ENCODE measurements at regions not wholly inside any gene's neighbourhood (a gene's known extent, or its start where the extent isn't known, plus 50 kb on each side); places are given as distances from the start of the nearest gene placed in this dataset.

DNA sequence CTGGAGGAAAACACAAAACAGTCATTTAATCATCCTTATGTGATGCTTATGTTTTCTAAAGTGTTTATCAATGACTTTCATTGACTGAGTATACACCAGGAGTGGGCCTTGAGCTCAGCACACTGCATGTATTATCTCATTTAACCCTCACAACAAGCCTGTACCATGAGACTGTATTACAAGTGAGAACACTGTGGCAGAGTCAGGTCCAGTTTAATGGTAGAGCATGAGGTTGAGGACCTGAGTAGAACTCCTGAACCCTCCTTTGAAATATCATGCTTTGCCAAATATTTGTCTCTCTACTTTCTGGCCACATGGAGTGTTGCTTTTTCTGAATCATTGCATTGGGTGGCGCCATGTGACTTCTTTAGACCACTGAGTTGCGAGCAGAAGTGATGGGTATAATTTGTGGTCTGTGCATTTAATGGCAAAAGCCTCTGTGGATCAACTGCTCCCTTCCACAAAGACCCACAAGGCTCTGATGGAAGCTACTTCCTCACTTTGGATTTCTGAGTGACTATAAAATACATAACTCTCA, 65.0 kb upstream of the SIRPG start:
- in situ Hi-C loops (cut with MboI; ENCODE audit: low sequenced_read_pairs): no loop called here

DNA sequence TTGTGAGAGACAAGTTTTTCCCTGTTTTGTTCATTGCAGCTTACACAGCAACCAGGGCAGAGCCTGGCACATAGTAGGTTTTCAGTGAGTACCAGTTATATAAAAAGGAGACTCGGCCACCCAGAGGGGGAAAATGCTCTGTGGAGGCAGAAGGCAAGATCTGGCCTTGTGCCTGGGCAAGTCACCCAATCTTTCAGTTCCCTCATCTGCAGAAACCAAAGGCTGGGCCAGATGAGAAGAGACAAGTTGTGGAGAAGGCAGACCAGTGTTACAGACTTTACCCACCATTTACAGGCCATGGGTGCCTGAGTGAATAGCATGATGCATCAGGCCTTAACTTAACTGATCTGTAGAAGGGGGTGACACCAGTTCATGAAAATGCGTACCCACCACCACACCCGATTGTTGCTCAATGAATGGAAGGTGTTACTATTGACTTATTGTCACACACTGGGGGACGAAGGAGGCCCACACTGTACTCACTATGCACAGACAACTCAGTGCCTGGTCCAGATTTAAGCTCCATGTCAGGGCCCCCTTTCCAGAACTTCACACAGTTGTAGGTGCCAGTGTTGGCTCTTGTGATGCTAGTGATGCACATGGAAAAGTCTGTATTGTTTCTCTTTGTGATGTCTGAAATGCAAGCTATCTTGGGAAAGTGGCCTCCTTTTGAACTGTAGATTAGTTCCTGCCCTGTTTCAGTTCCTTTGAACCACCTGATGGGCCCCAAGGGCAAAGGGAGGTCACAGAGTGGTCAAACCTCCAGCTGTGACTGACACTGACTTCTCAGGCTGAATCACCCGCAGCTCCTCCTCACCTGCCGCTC, 64.3 kb upstream of the SIRPG start:
- in situ Hi-C loops (cut with MboI; ENCODE audit: low sequenced_read_pairs): no loop called here

DNA sequence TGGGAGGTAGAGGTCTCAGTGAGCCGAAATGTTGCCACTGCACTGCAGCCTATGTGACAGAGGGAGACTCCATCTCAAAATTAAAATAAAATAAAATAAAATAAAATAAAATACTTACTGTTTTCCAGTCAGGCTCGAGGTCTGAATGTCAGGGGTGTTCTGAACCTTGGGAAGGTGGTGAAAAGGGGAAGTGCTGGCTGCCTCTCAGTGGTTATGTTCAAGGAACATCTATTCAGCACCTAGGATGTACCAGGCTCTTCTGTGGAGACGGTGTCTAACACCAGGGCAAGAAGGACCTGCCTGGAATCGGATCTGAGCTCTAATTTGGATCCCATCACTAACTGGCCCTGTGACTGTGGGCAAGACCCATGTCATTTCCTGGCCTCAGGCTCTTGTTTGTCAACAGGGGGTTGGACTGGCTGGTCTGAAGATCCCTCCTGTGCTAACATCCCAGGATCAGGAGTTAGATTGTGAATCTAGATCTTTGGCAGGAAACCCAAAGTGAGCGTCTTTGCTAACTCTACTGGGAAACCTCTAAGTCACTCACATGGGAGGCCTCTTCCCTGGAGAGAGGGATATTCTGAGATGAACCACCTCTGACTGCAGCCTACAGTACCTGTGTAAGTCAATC, 63.4 kb upstream of the SIRPG start:
- in situ Hi-C loops (cut with MboI; ENCODE audit: low sequenced_read_pairs): no loop called here

DNA sequence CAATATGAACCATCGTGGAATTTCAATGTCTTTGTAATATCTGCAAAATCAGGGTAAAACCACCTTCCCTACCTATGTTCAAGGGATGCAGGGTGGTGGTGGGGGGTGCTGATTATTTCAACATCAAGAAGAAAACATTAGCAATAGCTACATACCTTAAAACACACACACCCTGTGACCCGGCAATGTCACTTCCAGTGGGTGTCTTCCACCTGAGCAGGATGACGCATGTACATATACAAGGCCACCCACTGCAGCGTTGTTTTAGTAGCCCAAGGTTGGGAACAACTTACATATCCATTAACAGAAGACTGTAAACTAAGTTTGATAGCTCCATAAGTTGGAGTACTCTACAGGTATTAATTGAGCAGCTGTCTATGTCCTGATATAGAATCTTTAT, 62.6 kb upstream of the SIRPG start:
- in situ Hi-C loops (cut with MboI; ENCODE audit: low sequenced_read_pairs): no loop called here

DNA sequence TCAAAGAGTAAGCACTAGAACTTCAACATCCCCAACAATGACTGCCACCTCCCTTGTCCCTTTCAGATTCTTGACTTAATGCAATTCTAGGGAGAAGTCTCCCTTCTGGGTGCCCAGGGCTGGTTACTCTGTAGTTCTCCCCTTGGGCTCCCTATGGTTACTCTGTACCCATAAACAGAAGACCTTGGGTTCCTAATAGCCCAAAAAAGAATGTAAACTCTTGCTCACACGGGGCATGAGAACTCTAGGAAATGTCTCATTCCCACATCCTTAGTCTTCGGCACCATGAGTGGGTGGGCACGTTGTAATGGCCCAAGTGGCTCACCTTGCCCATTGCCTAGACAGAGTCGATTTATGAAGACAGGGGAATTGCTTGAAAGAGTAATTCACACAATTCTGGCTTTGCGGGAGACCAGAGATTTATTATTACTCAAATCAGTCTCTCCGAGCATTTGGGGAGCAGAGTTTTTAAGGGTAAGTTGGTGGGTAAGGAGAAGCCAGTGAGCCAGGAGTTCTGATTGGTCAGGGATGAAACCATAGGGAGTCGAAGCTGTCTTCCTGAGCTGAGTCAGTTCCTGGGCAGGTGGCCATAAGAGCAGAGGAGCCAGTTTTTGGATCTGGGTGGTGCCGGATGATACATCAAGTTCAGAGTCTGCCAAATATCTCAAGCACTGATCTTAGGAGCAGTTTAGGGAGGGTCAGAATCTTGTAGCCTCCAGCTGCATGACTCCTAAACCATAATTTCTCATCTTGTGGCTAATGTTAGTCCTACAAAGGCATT, 61.2 kb upstream of the SIRPG start:
- in situ Hi-C loops (cut with MboI; ENCODE audit: low sequenced_read_pairs): no loop called here

DNA sequence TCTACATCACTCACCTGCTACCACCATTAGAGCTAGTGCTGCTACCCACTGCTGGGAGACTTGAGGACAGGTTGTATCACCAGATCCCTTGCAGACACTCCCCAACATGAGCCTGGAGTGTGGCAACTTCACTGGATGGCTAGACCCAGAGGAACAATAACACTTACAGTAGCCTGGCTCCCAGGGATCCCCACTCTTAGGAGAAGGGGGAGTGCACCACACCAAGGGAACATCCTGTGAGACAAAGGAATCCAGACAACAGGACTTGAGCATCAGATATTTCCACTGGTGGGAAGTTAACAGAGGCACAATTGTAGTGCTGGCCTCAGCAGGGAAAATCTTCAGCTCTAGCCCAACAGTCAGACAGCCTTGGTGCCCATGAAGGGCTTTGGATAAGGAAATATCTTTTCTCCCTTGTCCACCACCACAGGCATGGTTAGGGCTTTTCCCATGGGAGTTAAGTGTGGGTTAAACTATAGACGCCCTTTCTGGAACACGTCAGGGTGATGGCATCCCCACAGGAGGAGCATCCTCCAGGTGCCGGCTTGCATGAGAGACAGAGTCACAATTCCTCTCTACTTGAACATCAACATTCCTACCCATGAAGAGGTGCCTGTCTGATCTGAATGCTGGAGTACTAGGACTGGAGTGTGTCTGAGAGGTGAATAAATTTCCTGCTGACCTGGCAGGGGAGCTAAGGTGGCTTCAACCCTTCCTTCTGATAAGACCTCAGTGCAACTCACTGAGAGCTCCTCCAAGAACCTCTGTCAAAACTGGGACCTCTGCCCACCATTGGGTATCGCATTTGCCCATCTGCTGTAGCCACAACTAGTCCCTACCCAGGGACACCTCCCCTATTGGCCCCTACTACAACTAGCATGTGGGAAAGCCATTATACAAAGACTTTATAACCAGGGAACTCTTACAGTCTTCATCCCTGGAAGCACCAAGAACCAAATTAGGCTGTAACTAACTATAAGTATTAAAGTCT, 55.4 kb upstream of the SIRPG start:
- in situ Hi-C loops (cut with MboI; ENCODE audit: low sequenced_read_pairs): no loop called here

DNA sequence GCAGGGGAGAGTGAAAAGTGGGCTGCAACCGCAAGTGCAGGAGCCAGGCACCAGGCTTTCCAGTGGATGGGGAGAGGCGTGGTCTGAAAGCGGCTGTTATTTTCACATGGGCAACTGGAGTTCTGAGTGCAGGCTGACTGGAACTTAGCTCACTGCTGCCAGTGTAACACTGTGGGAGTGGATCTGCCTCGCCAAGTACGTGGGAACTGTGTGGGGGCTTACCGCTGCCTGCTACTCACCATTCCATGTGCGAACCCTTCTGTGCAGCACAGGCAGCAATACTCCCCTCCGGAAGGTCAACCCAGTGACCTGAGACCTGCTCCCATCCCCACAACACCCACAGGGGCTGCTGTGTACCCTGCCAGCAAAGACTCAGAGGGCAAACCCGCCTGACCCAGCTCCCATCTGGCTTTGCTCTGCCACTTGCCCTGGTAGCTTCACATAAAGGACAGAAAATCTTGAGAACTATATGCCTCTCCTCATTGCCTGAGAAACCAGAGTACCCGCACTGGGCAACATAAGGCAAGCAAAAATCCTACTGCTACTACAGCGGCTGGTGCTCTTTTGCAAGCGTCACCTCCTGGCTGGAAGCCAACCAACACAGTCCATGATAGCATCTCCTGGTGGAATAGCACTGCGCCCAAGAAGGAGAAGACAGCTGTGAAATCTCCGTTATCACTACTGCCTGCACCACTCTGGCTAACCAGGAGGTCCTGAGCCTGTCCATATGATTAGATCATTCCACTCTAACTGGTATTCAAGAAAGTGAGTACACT, 54.4 kb upstream of the SIRPG start:
- in situ Hi-C loops (cut with MboI; ENCODE audit: low sequenced_read_pairs): no loop called here

DNA sequence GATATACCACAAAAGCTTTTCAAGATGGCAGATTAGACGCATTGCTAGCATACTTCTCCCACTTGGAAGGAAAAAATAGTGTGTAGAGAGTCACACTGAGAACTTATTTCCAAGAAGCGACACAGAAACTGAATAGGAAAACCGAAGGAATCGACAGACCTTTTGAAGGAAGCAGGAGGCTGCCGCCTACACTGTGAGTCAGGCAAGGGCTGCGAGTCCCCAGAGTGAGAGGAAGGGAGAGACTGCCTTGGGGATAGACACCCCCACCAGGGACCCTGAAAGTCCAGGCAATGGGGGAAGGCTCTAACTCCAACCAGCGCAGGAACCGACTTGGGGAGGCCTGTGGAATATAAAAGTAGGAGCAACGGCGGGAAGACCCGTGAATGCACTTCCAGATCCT, 53.7 kb upstream of the SIRPG start:
- in situ Hi-C loops (cut with MboI; ENCODE audit: low sequenced_read_pairs): no loop called here

DNA sequence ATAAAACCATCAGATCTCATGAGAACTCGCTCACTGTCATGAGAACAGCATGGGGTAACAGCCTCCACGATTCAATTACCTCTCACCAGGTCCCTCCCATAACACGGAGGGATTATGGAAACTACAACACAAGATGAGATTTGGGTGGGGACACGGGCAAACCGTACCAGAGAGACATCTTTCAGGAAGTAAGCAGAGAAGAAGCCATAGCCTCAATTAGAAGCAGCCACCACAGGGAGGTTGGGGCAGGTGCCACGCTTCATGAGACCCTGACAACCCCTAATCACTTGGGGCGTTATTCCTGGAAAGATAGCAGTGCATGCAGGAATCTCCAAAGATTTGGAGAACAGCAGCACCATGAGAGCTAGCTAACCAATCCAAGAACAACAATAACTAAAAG, 52.9 kb upstream of the SIRPG start:
- in situ Hi-C loops (cut with MboI; ENCODE audit: low sequenced_read_pairs): no loop called here

DNA sequence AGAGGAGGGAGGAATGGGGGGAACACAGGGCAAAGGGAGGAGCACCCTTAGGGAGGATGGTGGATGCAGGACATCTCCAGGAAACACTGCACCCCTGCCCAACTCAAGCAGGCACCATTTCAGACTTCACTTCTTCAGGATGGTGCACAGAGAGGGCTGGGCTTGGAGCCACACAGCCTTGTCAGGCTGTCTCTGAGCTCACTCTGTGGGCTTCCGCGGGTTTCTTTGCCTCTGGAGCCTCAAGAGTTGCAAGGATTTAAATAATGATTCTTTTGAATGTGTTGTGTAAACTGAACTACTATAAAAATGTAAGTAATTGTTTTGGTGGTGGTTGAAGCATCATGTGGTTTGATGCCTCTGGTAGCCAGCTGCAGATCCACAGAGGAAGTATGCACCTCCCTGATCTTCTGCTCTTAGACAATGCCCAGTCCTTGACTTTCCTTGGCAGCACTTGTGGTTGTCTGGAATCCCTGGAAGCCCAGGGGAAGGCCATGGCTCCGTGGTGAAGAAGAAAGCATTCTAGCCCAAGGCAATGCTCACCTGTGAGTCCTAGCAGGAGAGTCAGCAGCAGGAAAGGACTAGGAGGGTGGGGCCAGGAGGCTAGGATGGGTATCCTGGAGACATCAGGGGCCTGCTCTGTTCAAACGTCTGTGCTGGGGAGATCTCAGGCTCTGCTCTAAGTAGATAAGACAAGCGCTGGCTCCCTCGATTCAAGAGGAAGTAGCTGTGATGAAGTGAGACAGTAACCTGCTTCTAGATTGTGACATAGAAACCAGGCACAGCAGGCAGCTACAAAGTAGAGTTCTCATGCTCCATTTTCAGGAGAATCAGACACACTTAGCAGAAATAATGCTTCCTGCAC, 50.2 kb upstream of the SIRPG start:
- in situ Hi-C loops (cut with MboI; ENCODE audit: low sequenced_read_pairs): no loop called here
